ENCODE measurements at regions not wholly inside any gene's neighbourhood (a gene's known extent, or its start where the extent isn't known, plus 50 kb on each side); places are given as distances from the start of the nearest gene placed in this dataset.

DNA sequence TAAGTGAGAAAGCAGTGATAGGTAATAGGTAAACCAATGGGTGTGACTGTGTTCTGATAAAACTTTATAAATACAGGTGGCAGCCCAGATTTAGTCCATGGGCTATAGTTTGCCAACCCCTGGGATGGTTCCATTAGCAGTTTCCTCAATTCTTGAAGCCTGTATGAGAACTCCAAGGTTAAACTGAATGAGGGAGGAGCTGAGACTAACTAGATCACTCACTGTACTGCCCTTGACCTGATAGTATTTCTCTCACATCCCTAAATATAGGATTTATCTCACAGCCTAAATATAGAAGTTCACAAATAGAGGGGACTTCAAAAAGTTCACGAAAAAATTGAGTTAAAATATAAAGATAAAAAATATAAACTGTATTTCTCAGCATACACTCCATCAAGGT is 439.6 kb upstream of the CCDC196 start:
- TF ChIP-seq EZH2phosphoT487 (IDR thresholded peaks at IDR 0.05; ENCODE audit: unreplicated experiment) (no peak), EZH2 (IDR thresholded peaks at IDR 0.05; ENCODE audit: low read depth, unreplicated experiment) (no peak), POLR2AphosphoS5 (IDR thresholded peaks at IDR 0.05; ENCODE audit: low read depth) (no peak)
- TF ChIP-seq, protein P1, sequence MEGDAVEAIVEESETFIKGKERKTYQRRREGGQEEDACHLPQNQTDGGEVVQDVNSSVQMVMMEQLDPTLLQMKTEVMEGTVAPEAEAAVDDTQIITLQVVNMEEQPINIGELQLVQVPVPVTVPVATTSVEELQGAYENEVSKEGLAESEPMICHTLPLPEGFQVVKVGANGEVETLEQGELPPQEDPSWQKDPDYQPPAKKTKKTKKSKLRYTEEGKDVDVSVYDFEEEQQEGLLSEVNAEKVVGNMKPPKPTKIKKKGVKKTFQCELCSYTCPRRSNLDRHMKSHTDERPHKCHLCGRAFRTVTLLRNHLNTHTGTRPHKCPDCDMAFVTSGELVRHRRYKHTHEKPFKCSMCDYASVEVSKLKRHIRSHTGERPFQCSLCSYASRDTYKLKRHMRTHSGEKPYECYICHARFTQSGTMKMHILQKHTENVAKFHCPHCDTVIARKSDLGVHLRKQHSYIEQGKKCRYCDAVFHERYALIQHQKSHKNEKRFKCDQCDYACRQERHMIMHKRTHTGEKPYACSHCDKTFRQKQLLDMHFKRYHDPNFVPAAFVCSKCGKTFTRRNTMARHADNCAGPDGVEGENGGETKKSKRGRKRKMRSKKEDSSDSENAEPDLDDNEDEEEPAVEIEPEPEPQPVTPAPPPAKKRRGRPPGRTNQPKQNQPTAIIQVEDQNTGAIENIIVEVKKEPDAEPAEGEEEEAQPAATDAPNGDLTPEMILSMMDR (conservative IDR thresholded peaks at IDR 0.05; ENCODE audit: low read depth in 2 of 2) = no peak
- TF ChIP-seq, protein P2, sequence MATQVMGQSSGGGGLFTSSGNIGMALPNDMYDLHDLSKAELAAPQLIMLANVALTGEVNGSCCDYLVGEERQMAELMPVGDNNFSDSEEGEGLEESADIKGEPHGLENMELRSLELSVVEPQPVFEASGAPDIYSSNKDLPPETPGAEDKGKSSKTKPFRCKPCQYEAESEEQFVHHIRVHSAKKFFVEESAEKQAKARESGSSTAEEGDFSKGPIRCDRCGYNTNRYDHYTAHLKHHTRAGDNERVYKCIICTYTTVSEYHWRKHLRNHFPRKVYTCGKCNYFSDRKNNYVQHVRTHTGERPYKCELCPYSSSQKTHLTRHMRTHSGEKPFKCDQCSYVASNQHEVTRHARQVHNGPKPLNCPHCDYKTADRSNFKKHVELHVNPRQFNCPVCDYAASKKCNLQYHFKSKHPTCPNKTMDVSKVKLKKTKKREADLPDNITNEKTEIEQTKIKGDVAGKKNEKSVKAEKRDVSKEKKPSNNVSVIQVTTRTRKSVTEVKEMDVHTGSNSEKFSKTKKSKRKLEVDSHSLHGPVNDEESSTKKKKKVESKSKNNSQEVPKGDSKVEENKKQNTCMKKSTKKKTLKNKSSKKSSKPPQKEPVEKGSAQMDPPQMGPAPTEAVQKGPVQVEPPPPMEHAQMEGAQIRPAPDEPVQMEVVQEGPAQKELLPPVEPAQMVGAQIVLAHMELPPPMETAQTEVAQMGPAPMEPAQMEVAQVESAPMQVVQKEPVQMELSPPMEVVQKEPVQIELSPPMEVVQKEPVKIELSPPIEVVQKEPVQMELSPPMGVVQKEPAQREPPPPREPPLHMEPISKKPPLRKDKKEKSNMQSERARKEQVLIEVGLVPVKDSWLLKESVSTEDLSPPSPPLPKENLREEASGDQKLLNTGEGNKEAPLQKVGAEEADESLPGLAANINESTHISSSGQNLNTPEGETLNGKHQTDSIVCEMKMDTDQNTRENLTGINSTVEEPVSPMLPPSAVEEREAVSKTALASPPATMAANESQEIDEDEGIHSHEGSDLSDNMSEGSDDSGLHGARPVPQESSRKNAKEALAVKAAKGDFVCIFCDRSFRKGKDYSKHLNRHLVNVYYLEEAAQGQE (IDR thresholded peaks at IDR 0.05; ENCODE audit: unreplicated experiment) = no peak
